NB4 (cell line): ENCODE measurements at regions not wholly inside any gene's neighbourhood (a gene's known extent, or its start where the extent isn't known, plus 50 kb on each side); places are given as distances from the start of the nearest gene placed in this dataset.

ENCODE experiments used
- DNase-seq: peaks from one replicate; pipeline ENCODE4 v3.0.0; 2010; ENCODE audit warnings: low read depth
- H3K4me3 ChIP-seq: one replicate; pipeline ENCODE4 v1.5.1; 2011; ENCODE audit warnings: mild to moderate bottlenecking, low read depth, low read length, moderate library complexity
- MYC ChIP-seq: IDR thresholded peaks from 2 replicates; pipeline ENCODE4 v1.6.1; 2011; ENCODE audit warnings: low read depth, low read length
- POLR2A ChIP-seq: IDR thresholded peaks from 2 replicates; pipeline ENCODE4 v1.6.1; 2011; ENCODE audit warnings: mild to moderate bottlenecking; ENCODE audit not compliant: insufficient read length; ENCODE audit errors: extremely low read depth
- TF ChIP-seq, protein P1 (sequence below): IDR thresholded peaks from one replicate; pipeline ENCODE4 v1.5.1; 2012; ENCODE audit warnings: low read depth, low read length
- TF ChIP-seq, protein P2 (sequence below): IDR thresholded peaks from 2 replicates; pipeline ENCODE4 v1.6.1; 2011; ENCODE audit warnings: low read depth, low read length

DNA sequence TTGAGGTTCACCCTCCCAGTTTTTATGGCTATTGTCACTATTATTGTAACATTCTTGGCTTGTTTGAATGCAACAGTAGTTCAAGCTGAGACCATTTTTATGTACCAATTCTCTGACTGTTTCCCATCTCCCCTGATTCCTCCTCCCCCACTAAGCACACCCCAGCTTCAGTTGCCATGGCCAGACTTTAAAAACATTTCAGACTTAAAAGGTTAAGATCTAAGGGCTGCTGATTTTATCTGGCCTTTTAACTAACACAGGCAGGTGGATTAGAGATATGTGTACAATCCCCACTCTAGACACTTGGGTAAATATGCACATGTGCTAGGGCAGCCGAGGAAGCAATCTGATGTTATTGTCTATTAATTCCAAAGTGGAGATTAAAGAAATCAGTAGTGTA is 386.3 kb upstream of the NR2F2 start:
- TF ChIP-seq, protein P1, sequence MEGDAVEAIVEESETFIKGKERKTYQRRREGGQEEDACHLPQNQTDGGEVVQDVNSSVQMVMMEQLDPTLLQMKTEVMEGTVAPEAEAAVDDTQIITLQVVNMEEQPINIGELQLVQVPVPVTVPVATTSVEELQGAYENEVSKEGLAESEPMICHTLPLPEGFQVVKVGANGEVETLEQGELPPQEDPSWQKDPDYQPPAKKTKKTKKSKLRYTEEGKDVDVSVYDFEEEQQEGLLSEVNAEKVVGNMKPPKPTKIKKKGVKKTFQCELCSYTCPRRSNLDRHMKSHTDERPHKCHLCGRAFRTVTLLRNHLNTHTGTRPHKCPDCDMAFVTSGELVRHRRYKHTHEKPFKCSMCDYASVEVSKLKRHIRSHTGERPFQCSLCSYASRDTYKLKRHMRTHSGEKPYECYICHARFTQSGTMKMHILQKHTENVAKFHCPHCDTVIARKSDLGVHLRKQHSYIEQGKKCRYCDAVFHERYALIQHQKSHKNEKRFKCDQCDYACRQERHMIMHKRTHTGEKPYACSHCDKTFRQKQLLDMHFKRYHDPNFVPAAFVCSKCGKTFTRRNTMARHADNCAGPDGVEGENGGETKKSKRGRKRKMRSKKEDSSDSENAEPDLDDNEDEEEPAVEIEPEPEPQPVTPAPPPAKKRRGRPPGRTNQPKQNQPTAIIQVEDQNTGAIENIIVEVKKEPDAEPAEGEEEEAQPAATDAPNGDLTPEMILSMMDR = no peak
- no peak for TF ChIP-seq POLR2A
- no peak for TF ChIP-seq MYC
- TF ChIP-seq, protein P2, sequence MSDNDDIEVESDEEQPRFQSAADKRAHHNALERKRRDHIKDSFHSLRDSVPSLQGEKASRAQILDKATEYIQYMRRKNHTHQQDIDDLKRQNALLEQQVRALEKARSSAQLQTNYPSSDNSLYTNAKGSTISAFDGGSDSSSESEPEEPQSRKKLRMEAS = no peak
- DNase-seq = no peak
- no peak overlapping the region for H3K4me3 ChIP-seq

DNA sequence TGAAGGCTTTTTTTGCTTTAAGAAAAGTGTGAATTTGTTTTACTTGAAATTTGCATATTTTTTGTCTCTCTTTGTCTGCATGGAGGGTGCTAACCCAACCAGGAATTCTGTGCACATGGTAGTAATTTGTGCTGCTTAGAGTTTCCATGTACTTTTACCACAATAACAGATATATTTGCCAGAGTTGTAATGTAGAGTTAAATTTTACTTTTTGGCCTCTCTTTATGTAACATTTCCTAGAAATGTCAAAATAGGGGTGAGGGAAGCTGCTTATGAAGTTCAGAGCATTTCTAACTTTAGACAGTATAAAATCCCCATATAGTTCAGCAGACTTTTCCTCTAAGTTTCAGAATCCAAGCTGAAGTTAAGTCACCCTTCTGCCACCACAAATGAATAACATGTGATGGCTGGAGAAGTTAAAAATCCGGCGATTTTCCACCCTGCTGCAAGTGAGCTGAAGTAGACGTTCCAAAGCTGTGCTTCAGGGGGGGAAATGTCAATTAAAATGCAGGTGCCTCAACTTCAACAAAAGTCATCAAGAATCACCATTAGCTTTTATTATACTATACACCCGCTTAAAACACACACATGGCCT is 385.7 kb upstream of the NR2F2 start:
- TF ChIP-seq POLR2A = no peak
- TF ChIP-seq MYC = no peak
- TF ChIP-seq, protein P2 = no peak
- TF ChIP-seq, protein P1 = no peak
- H3K4me3 ChIP-seq = no peak overlapping the region
- DNase-seq = no peak

DNA sequence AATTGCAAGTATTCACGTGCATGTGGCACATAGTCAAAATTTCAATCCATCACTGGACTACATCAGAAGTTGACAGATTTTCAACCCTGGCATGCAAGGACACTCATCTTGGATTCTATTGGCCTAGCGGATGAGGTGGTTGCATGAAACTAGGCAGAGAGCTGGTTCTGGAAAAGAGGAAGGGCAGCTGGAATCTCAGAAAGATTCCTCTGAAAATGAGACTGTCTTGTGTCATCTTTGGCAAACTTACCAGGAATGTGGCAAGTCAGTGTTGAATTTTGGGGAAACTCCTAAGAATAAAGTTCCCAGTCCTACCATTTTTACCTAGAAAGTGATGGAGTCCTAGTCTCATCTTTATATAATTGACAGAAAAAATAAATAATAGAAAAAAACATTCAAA is 384.3 kb upstream of the NR2F2 start:
- TF ChIP-seq POLR2A = no peak
- TF ChIP-seq, protein P2 = no peak
- no peak for TF ChIP-seq MYC
- TF ChIP-seq, protein P1 = no peak
- no peak overlapping the region for H3K4me3 ChIP-seq
- DNase-seq = no peak

DNA sequence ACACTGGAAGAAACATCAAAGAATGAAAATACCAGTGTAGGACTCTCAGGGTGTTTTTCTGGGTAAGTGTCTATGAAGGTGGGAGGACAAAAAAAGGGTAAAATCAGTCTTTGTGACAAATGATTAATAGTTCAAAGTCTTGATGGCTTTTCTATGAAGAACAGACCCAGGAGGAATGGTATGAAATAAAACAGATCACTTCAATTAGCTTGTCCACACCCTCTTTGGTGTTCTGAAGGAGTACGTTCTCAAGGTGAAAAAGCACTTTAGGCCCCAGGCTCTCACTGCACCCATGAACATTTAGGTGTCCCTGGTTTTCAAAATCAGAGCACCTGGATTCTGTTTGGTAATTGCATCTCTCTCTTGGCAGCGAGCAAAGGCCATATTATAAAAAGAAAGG is 383.6 kb upstream of the NR2F2 start:
- H3K4me3 ChIP-seq = no peak overlapping the region
- TF ChIP-seq, protein P2 = no peak
- TF ChIP-seq MYC (no peak), POLR2A (no peak)
- TF ChIP-seq, protein P1 = no peak
- no peak for DNase-seq

DNA sequence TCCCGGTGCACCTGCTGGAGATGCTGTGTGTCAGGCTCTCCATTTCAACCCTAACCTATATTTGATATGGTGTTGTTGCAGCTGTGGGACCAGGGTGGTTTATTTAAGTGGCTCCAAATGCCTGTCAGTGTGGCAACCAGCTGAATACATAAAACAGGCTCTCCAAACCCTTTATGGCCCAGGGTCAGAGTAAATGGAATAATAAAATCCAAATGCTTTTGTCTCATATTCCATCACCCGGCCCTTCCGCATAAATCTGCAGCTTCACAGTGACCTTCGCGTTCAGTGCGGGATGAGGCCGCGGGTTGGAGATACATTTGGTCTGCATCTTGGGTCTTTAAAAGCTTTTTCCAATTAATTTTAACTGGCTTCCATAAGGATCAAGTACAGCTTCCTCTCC is 382.1 kb upstream of the NR2F2 start:
- DNase-seq = no peak
- H3K4me3 ChIP-seq = no peak overlapping the region
- TF ChIP-seq MYC = no peak
- no peak for TF ChIP-seq POLR2A
- TF ChIP-seq, protein P2 = no peak
- TF ChIP-seq, protein P1 = no peak
